ENCODE measurements at regions not wholly inside any gene's neighbourhood (a gene's known extent, or its start where the extent isn't known, plus 50 kb on each side); places are given as distances from the start of the nearest gene placed in this dataset.
A peak's percentile ranks its signal among the peaks of the same experiment; 100 is the strongest.

GRCh38 chr5:172558076-172558976, 82.7 kb upstream of the NEURL1B start:
- BruUV-seq (replicated peaks), result no TSS peak
- H3K9me3 ChIP-seq (replicated peaks; ENCODE audit: control insufficient read depth, insufficient read depth, low read depth, low read length), result no peaks in the 10 kb centered on the region
- H2AFZ ChIP-seq (ENCODE audit: low read depth, low read length), result no peak overlapping the region
- no peaks in the 10 kb centered on the region for H3K79me2 ChIP-seq (ENCODE audit: control insufficient read depth, insufficient read depth, low read length)
- DNase-seq (ENCODE audit: extremely low read depth in 1 of 4, low spot score in 3 of 4), result no peak
- H3K9ac ChIP-seq (ENCODE audit: insufficient read depth in 1 of 2, low read depth in 2 of 2, low read length in 2 of 2), result 0 out of 4 replicates have a peak overlapping the region, but pooled peaks of 1 of the 2 experiments have one; percentile 35
- under 1% methylated on average over 17 of the region's 17 CpGs for WGBS (ENCODE audit: insufficient coverage, low coverage, missing lambda C conversion rate)
- H3K4me1 ChIP-seq (replicated peaks in 1 of 2; ENCODE audit: control insufficient read depth in 2 of 2, insufficient read depth in 2 of 2, low read length in 2 of 2), result no peaks in the 10 kb centered on the region; a peak in 1 of 5 replicates
- in situ Hi-C loops (cut with MboI) (no loop called here), intact Hi-C loops (cut with micrococcal nuclease) (no loop called here)
- POLR2A ChIA-PET, result no interaction called here
- H3K36me3 ChIP-seq (ENCODE audit: control insufficient read depth, insufficient read depth, low read length), result no peaks in the 10 kb centered on the region
- H4K20me1 ChIP-seq (replicated peaks; ENCODE audit: control insufficient read depth, insufficient read depth, low read length), result no peaks in the 10 kb centered on the region
- no peak for FAIRE-seq
- CTCF ChIA-PET (ENCODE audit: low intra/inter-chr PET ratio), result interaction anchor here (0.6 kb wide), 1 partner anchor 30 kb away, joined by 3 read pairs; no protein-coding TSS in a partner anchor
- no peak overlapping the region for H3K4me3 ChIP-seq
- peak; percentile 36; the same call in 2 of the 3 replicates for ATAC-seq
- TF ChIP-seq ZNF780A (CRISPR knock-in tag; IDR thresholded peaks at IDR 0.05) (no peak), ZBTB9 (CRISPR knock-in tag; IDR thresholded peaks at IDR 0.05) (no peak), HNRNPUL1 (IDR thresholded peaks at IDR 0.05; ENCODE audit: low read length) (no peak)
- H3K27ac ChIP-seq (ENCODE audit: extremely low read depth, low read depth, low read length), result no peak overlapping the region
- no peak overlapping the region for H3K4me2 ChIP-seq (ENCODE audit: insufficient read depth, low read length)
- H3K27me3 ChIP-seq (ENCODE audit: control insufficient read depth in 2 of 2, insufficient read depth in 2 of 2, low read length in 2 of 2), result peaks cover 47 to 77% of the 10 kb centered on the region in 2 experiments
- H3K9me1 ChIP-seq (ENCODE audit: control insufficient read depth, insufficient read depth, low read length), result no peaks in the 10 kb centered on the region
